ENCODE measurements at regions not wholly inside any gene's neighbourhood (a gene's known extent, or its start where the extent isn't known, plus 50 kb on each side); places are given as distances from the start of the nearest gene placed in this dataset.

- TF ChIP-seq, protein P1, sequence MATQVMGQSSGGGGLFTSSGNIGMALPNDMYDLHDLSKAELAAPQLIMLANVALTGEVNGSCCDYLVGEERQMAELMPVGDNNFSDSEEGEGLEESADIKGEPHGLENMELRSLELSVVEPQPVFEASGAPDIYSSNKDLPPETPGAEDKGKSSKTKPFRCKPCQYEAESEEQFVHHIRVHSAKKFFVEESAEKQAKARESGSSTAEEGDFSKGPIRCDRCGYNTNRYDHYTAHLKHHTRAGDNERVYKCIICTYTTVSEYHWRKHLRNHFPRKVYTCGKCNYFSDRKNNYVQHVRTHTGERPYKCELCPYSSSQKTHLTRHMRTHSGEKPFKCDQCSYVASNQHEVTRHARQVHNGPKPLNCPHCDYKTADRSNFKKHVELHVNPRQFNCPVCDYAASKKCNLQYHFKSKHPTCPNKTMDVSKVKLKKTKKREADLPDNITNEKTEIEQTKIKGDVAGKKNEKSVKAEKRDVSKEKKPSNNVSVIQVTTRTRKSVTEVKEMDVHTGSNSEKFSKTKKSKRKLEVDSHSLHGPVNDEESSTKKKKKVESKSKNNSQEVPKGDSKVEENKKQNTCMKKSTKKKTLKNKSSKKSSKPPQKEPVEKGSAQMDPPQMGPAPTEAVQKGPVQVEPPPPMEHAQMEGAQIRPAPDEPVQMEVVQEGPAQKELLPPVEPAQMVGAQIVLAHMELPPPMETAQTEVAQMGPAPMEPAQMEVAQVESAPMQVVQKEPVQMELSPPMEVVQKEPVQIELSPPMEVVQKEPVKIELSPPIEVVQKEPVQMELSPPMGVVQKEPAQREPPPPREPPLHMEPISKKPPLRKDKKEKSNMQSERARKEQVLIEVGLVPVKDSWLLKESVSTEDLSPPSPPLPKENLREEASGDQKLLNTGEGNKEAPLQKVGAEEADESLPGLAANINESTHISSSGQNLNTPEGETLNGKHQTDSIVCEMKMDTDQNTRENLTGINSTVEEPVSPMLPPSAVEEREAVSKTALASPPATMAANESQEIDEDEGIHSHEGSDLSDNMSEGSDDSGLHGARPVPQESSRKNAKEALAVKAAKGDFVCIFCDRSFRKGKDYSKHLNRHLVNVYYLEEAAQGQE (IDR thresholded peaks at IDR 0.05; ENCODE audit: insufficient replicate concordance, low read depth) = no peak
- TF ChIP-seq POLR2AphosphoS5 (IDR thresholded peaks at IDR 0.05; ENCODE audit: low read depth) (no peak), GABPA (IDR thresholded peaks at IDR 0.05; ENCODE audit: low read depth) (no peak), SPI1 (IDR thresholded peaks at IDR 0.05; ENCODE audit: borderline replicate concordance, low read depth) (no peak)
- TF ChIP-seq, protein P2, sequence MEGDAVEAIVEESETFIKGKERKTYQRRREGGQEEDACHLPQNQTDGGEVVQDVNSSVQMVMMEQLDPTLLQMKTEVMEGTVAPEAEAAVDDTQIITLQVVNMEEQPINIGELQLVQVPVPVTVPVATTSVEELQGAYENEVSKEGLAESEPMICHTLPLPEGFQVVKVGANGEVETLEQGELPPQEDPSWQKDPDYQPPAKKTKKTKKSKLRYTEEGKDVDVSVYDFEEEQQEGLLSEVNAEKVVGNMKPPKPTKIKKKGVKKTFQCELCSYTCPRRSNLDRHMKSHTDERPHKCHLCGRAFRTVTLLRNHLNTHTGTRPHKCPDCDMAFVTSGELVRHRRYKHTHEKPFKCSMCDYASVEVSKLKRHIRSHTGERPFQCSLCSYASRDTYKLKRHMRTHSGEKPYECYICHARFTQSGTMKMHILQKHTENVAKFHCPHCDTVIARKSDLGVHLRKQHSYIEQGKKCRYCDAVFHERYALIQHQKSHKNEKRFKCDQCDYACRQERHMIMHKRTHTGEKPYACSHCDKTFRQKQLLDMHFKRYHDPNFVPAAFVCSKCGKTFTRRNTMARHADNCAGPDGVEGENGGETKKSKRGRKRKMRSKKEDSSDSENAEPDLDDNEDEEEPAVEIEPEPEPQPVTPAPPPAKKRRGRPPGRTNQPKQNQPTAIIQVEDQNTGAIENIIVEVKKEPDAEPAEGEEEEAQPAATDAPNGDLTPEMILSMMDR (IDR thresholded peaks at IDR 0.05; ENCODE audit: insufficient read depth, low read length) = no peak
Observed at GRCh38 chr6:134560019-134560418, 242.1 kb upstream of the SGK1 start.

Measured in HL-60 (cell line).